Activated naive CD4-positive, alpha-beta T cell treated with anti-CD3 and anti-CD28 coated beads, Interleukin-2, amount 10 ng/mL, durations not matched to agents 7 days and 5 days (primary cell): ENCODE measurements at regions not wholly inside any gene's neighbourhood (a gene's known extent, or its start where the extent isn't known, plus 50 kb on each side); places are given as distances from the start of the nearest gene placed in this dataset.

Source experiments
- CTCF ChIA-PET: fragments of 350-600 bp; sonication (Branson Sonifier 250); formaldehyde crosslinking; loops from one replicate; lab custom pipeline; 2021; ENCODE audit warnings: antibody characterized with exemption; lab: Charles Lee
- DNase-seq: peaks from one replicate; pipeline ENCODE4 v3.0.0-alpha.2; 2020
- H3K27ac Mint-ChIP-seq: one replicate; pipeline ENCODE4 v1.8.0; 2021; ENCODE audit warnings: mild to moderate bottlenecking, moderate library complexity, mixed read lengths
- H3K27me3 Mint-ChIP-seq: one replicate; pipeline ENCODE4 v1.8.0; 2021; ENCODE audit warnings: mild to moderate bottlenecking, mixed read lengths
- H3K36me3 Mint-ChIP-seq: one replicate; pipeline ENCODE4 v1.8.0; 2021; ENCODE audit warnings: mixed read lengths
- H3K4me1 Mint-ChIP-seq: one replicate; pipeline ENCODE4 v1.8.0; 2021; ENCODE audit warnings: mixed read lengths
- H3K4me3 Mint-ChIP-seq: one replicate; pipeline ENCODE4 v1.8.0; 2021; ENCODE audit warnings: mild to moderate bottlenecking, moderate library complexity, mixed read lengths
- H3K9me3 Mint-ChIP-seq: one replicate; pipeline ENCODE4 v1.8.0; 2021; ENCODE audit warnings: mixed read lengths

DNA sequence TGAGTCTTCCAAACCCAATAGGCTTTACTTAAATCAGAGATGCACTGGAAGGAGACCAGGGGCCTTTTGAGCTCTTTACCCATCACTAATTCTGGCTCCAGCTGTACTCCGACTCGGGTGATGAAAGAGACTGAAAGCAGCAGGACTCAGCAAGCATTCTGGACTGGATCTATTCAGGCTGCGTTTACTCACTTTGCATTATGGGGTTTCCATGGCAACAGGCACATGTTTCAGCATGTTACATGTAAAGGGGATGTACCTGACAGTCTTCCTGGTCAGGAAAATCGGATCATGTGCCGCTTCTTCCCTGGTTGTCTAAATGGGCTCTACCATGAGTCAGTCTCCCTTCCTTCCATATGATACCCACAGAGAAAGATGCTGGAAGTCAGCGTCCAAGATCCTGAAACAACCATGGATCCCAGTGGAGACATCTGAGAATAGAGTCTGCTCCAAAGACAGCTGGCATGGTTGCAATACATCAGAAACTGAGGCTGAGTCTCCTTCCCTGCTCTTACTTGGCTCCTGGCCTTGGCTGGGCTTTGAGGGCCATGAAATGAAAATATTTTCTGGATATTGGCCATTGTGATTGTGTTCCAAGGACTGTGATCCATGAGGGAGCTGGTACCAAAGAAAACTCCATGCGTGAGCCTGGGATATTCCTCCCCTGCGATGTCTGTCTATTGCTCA is 102.5 kb upstream of the TNC start:
- Mint-ChIP-seq H3K27ac (no peak overlapping the region), H3K36me3 (no peaks in the 10 kb centered on the region), H3K27me3 (peaks cover 15% of the 10 kb centered on the region), H3K4me3 (no peak overlapping the region), H3K4me1 (no peaks in the 10 kb centered on the region), H3K9me3 (no peaks in the 10 kb centered on the region)
- no peak for DNase-seq
- CTCF ChIA-PET: no interaction called here

DNA sequence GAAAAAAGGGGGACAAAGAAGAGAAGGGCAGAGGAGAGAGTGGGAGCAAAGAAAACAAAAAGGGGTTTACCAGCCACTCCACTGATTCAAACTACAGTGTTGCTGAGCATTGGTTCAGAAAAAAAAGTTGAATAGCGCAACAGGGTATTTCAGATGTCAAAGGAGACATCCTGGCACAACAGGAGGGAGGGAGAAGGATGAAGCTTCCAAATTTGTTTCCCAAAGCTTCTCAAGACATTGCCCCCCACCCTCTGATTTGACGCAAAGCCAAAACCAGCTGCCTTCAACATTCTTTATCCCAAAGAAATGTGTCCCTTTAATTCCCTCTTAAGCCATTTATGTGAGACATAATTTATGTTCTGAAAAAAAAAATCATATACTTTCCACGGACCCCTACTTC is 105.5 kb upstream of the TNC start:
- CTCF ChIA-PET: no interaction called here
- no peak for DNase-seq
- H3K36me3 Mint-ChIP-seq: no peaks in the 10 kb centered on the region
- H3K27ac Mint-ChIP-seq: no peak overlapping the region
- H3K4me1 Mint-ChIP-seq: no peaks in the 10 kb centered on the region
- no peak overlapping the region for H3K4me3 Mint-ChIP-seq
- H3K9me3 Mint-ChIP-seq: no peaks in the 10 kb centered on the region
- peaks cover 13% of the 10 kb centered on the region for H3K27me3 Mint-ChIP-seq

DNA sequence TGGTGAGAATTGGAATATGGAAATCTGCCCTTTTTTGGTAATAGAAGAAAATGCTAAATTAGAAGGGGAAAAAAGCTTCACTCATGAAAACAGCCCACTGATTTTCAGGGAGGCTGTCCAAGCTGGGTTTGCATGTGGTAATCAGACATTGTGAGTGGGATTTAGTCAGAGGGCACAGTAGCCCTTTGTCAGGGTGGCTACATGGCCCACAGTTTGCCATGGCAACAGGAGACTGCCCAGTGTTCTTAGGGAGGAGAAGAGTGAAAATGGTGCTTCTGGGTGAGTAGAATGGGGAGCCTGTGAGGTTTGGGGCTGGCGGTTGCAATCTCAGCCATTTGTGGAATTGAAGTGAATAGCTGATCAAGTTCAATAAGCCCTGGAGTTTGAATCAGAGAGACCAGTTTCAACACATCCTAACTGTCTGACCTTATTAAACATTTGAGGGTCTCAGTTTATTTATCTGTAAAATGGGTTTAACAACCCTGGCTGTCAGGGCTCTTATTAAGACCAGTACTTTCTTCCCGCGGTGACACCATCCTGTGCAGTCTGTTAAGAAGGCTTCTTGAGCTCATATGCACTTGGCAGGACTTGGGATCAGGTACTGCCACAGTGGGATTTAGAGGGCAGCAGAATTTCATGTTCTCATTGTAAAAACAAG is 107.6 kb upstream of the TNC start:
- Mint-ChIP-seq H3K4me3 (no peak overlapping the region), H3K36me3 (no peaks in the 10 kb centered on the region), H3K27ac (no peak overlapping the region), H3K27me3 (peaks cover 13% of the 10 kb centered on the region), H3K4me1 (no peaks in the 10 kb centered on the region), H3K9me3 (no peaks in the 10 kb centered on the region)
- CTCF ChIA-PET: no interaction called here
- no peak for DNase-seq

DNA sequence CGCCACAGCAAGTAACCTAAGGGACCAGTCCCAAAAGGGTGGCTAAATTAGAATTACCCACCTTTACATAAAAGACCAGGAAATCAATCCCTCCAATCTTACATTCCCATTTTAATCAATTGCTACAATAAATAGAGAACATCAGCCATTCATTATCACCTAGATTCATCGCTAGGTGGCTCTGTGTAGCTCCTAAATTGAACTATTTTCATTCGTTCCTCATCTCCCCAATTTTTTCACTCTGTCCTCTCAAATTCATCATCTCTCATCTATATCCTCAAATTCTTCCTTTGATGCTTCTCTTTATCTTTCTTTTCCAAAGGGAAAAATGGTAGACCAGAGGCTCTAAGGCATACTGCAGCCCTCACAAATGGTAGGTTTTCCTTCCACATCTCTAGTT is 108.2 kb upstream of the TNC start:
- DNase-seq: no peak
- Mint-ChIP-seq H3K27me3 (peaks cover 13% of the 10 kb centered on the region), H3K4me3 (no peak overlapping the region), H3K27ac (no peak overlapping the region), H3K4me1 (no peaks in the 10 kb centered on the region), H3K9me3 (no peaks in the 10 kb centered on the region), H3K36me3 (no peaks in the 10 kb centered on the region)
- CTCF ChIA-PET: no interaction called here

DNA sequence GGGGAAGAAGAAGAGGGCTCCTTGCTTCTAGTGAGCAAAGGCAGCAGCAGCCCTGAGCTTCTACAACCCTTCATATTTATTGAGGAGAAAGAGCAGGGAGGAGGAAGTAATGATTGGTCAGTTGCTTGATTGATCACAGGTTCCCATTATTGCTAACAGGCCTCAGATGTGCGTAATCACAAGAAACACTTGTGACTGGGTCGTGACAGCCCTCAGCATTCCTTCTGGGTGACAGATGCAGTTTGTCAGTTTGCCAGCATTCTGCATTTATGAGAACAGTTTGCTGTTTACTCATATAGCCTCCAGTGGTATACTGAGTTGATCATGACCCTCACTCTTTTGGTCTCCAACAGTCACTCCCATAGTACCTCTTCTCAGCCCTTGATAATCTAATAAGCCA is 111.5 kb upstream of the TNC start:
- H3K4me3 Mint-ChIP-seq: no peak overlapping the region
- H3K27ac Mint-ChIP-seq: no peak overlapping the region
- no peak for DNase-seq
- H3K36me3 Mint-ChIP-seq: no peaks in the 10 kb centered on the region
- CTCF ChIA-PET: no interaction called here
- H3K4me1 Mint-ChIP-seq: no peaks in the 10 kb centered on the region
- peaks cover 11% of the 10 kb centered on the region for H3K27me3 Mint-ChIP-seq
- H3K9me3 Mint-ChIP-seq: no peaks in the 10 kb centered on the region

DNA sequence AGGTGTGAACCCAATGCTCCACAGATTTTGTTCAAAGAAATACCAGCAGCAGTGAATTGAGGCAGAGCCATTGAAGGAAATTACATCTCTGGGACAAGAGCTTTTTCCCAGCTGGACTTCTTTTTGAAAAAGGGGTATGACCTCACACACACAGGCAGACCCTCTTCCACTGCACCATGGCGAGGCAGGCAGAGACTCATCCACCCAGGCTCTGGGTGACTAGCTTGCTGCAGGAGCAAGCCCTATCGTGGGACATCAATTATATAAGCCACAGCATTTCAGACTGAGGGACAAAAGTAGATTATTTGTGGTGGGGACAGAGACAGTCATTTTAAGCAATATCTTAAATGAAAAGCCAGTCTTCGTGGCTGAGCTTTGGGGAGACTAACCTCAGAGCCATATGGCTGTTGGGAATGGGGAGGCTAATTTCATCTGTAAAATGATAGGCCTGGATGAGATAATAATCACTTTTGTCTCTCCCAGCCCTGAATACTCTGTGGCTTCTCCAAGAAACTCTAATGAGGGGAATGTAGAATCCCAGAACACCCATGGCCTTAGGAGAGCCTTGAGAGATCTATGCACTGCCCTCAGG is 113.1 kb upstream of the TNC start:
- no peaks in the 10 kb centered on the region for H3K36me3 Mint-ChIP-seq
- CTCF ChIA-PET: no interaction called here
- DNase-seq: no peak
- H3K4me1 Mint-ChIP-seq: no peaks in the 10 kb centered on the region
- H3K4me3 Mint-ChIP-seq: no peak overlapping the region
- no peaks in the 10 kb centered on the region for H3K9me3 Mint-ChIP-seq
- no peak overlapping the region for H3K27ac Mint-ChIP-seq
- H3K27me3 Mint-ChIP-seq: peaks cover 12% of the 10 kb centered on the region

DNA sequence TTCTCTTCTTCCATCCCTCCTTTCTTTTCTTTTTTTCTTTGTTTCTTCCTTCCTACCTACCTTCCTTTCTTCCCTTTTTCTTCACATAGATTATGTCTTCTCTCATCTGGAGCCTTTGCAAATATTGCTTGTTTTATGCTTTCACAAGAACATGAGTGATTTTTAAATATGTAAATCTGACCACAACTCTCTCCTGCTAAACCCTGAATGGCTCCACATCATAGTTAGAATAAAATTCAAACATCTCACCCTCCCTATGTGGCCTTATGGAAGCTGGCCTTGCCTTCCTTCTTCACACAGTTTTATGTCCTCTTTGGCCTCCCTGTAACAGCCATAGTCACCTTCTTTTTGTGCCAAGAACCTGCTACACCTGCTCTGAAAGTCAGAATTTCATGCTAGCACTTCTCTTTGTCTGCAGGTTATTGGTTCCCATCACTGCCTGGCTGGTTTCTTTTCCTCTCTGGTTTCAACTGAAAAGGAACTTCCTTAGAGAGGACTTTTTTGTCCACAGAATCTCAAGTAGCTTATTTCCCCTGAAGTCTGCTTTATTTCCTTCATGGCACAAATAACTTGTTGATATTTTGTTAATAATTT is 114.3 kb upstream of the TNC start:
- Mint-ChIP-seq H3K4me3 (no peak overlapping the region), H3K27ac (no peak overlapping the region), H3K9me3 (no peaks in the 10 kb centered on the region), H3K36me3 (no peaks in the 10 kb centered on the region), H3K4me1 (no peaks in the 10 kb centered on the region), H3K27me3 (peaks cover 17% of the 10 kb centered on the region)
- CTCF ChIA-PET: no interaction called here
- no peak for DNase-seq

DNA sequence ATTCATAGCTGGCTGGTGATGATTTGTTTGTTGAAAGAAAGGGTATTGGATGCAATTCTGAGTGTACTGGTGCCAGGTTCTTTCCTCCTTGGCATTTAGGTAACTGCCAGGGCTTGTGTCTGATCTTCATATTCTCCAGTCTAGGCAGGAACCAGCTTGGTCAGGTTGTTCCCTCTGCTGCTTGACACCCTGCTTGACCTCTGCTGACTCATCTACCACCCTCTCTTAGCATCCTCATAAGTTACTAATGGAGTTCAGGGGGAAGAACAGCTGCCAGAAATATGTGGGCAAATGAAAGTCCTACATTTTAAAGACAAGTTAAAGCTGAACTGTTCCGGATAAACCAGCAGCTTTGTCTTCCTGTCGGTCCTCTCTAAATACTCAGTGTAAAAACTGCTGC is 116.1 kb upstream of the TNC start:
- Mint-ChIP-seq H3K27ac (no peak overlapping the region), H3K4me3 (no peak overlapping the region), H3K9me3 (no peaks in the 10 kb centered on the region), H3K4me1 (no peaks in the 10 kb centered on the region), H3K27me3 (peaks cover 18% of the 10 kb centered on the region), H3K36me3 (no peaks in the 10 kb centered on the region)
- CTCF ChIA-PET: no interaction called here
- no peak for DNase-seq

DNA sequence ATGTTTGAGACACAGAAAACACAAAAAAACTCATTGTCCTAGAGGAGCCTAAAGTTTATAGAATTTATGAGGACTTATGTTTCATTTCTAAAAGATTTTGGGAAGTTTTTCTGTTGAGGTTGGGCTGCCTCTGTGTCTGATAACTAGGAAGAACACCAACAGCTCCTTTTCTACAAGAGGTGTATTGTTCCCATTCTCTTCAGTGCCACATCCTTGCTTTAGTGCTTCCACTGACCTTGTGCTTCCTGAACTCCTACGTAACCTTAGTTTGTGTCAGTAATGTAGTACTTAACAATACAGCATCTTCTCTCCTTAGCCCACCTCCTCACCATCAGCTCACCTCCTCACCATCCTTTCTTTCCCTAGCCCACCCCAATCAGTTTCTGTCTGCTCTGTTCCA is 117.3 kb upstream of the TNC start:
- DNase-seq: no peak
- no peak overlapping the region for H3K4me3 Mint-ChIP-seq
- H3K27ac Mint-ChIP-seq: no peak overlapping the region
- no peaks in the 10 kb centered on the region for H3K4me1 Mint-ChIP-seq
- peaks cover 18% of the 10 kb centered on the region for H3K27me3 Mint-ChIP-seq
- CTCF ChIA-PET: interaction anchor here (0.6 kb wide), 1 partner anchor 697 kb away, joined by 3 read pairs; no protein-coding TSS in a partner anchor
- no peaks in the 10 kb centered on the region for H3K36me3 Mint-ChIP-seq
- no peaks in the 10 kb centered on the region for H3K9me3 Mint-ChIP-seq

DNA sequence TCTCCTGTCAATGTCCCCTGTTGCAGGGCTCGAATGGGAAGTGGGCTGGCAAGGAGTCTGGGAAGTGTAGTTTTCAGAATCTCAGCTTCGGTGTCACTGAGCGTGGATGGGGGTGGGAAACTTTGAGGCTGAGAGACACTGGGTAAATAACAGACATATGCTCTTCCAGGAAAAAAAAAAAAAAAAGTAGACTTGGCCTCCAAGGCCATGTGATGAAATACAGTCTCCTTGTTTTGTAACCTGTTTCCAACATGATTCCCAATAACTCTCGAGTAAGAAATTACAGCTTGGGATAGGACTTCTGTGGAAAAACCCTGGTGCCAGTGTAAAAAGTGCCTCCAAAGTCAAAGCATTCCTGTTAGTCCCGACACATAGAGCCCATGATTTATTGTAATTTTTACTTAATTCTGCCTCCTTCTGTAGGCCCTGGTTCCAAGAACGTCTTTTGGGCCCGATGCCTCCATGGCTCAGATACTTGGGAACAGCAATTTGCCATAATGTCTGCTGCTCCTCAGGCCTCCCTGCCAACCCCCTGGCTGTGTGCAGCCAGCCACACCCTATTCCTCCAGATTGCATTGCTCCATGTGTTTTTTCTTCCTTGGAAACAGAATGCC is 119.5 kb upstream of the TNC start:
- CTCF ChIA-PET: no interaction called here
- H3K4me3 Mint-ChIP-seq: no peak overlapping the region
- H3K36me3 Mint-ChIP-seq: no peaks in the 10 kb centered on the region
- no peaks in the 10 kb centered on the region for H3K9me3 Mint-ChIP-seq
- H3K27me3 Mint-ChIP-seq: peaks cover 18% of the 10 kb centered on the region
- no peak for DNase-seq
- no peak overlapping the region for H3K27ac Mint-ChIP-seq
- H3K4me1 Mint-ChIP-seq: no peaks in the 10 kb centered on the region

DNA sequence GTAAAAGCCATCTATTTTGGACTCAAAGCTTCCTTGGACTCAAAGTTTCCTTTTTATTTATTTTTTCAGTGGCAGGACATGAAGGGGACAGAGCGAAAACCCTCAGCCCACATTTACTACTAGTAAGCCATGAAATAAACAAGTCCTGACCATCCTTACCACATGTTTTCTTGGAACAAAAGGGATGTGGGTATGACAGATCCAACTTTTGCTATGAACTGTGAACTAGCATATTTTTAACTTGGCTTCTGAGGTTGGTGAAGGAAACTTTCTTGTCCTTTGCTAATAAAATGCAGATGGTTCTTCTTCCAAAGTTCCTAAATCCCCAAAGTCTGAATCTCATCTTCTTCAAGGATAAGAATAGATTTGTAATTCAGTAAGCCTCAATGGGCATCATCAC is 122.7 kb upstream of the TNC start:
- Mint-ChIP-seq H3K9me3 (no peaks in the 10 kb centered on the region), H3K27me3 (peaks cover 6% of the 10 kb centered on the region), H3K27ac (no peak overlapping the region), H3K4me1 (no peaks in the 10 kb centered on the region), H3K36me3 (no peaks in the 10 kb centered on the region), H3K4me3 (no peak overlapping the region)
- CTCF ChIA-PET: no interaction called here
- DNase-seq: no peak

DNA sequence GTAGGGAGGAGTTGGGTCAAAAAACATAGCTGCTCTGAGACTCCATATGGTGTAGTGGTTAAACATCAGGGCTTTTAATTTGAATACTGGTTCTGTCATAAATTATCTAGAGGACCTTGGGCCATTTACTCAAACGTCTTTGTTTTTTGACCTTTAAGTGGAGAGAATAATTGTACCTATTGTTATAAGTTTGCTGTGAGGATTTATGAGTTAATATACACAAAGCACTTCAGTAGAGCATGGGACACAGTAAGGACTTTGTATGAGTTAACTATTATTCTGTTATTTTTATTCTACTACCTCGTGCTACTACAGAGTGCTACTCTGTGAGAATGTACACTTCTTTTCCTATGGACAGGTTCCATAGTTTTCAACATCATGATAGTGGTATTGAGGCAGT is 123.7 kb upstream of the TNC start:
- Mint-ChIP-seq H3K27ac (no peak overlapping the region), H3K9me3 (no peaks in the 10 kb centered on the region), H3K27me3 (peaks cover 6% of the 10 kb centered on the region), H3K4me1 (no peaks in the 10 kb centered on the region), H3K4me3 (no peak overlapping the region), H3K36me3 (no peaks in the 10 kb centered on the region)
- DNase-seq: no peak
- CTCF ChIA-PET: no interaction called here

DNA sequence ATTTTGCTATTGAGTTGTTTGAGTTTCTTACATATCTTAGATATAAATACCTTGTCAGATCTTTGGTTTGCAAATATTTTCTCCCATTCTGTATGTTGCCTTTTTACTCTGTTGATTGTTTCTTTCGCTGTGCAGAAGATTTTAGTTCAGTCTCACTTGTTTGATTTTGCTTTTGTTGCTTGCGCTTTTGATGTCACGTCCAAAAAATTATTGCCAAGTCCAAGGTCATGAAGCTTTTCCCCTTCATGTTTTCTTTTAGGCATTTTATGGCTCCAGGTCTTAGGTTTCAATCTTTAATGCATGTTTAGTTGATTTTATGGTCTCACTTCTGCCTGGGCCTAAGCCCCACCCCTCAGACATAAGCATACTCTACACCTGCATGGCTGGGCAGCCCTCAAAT is 131.5 kb upstream of the TNC start:
- no peak for DNase-seq
- CTCF ChIA-PET: no interaction called here
- H3K27me3 Mint-ChIP-seq: no peaks in the 10 kb centered on the region
- H3K9me3 Mint-ChIP-seq: no peaks in the 10 kb centered on the region
- no peak overlapping the region for H3K4me3 Mint-ChIP-seq
- H3K4me1 Mint-ChIP-seq: no peaks in the 10 kb centered on the region
- H3K36me3 Mint-ChIP-seq: no peaks in the 10 kb centered on the region
- H3K27ac Mint-ChIP-seq: no peak overlapping the region

DNA sequence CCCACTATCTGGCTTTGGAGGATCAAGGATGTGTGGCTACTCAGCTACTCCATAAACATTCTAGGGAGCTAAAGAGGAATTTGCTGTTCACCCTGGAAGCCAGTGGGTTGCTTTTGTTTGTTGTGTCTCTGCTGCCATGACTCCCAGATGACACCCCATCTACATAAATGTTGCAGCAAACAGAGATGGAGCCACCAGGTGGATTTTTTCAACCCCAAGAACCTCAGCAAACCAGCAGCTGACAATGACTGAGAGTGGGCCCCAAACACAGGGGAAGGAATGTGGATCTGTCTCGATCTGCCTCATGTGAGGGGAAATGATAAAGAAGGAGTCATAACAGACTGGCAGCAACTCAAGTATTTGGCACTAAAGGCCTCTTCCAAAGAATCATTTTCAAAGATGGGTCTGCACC is 132.7 kb upstream of the TNC start:
- Mint-ChIP-seq H3K36me3 (no peaks in the 10 kb centered on the region), H3K9me3 (no peaks in the 10 kb centered on the region), H3K27ac (no peak overlapping the region)

More for the DNA sequence above, 132.7 kb upstream of the TNC start:
- Mint-ChIP-seq H3K4me1 (no peaks in the 10 kb centered on the region), H3K27me3 (peaks cover 3% of the 10 kb centered on the region), H3K4me3 (no peak overlapping the region)
- CTCF ChIA-PET: no interaction called here
- no peak for DNase-seq
